NCI-H526 treated with DMSO at 0.1 percent for 48 hours (cell line): ENCODE measurements at regions not wholly inside any gene's neighbourhood (a gene's known extent, or its start where the extent isn't known, plus 50 kb on each side); places are given as distances from the start of the nearest gene placed in this dataset.
"Not testable (repeated sequence)": the region's sequence is repeated elsewhere in the genome, so short reads cannot be mapped to it uniquely, and the experiment has no call there.

Experiments
- DNase-seq: peaks from one replicate; lab custom pipeline; 2025; lab: John Stamatoyannopoulos, UW

DNA sequence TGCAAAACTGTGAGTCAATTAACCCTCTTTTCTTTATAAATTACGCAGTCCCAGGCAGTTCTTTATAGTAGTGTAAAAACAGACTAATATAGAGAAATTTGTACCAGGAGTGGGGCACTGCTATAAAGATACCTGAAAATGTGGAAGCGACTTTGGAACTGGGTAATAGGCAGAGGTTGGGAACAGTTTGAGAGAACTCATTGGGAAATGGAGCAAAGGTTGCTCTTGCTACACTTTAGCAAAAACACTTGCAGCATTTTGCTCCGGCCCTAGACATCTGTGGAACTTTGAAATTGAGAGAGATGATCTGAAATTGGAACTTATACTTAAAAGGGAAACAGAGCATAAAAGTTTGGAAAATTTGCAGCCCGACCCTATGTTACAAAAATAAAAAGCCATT lies 810.9 kb downstream of the LTN1 start:
- DNase-seq, result no peak

DNA sequence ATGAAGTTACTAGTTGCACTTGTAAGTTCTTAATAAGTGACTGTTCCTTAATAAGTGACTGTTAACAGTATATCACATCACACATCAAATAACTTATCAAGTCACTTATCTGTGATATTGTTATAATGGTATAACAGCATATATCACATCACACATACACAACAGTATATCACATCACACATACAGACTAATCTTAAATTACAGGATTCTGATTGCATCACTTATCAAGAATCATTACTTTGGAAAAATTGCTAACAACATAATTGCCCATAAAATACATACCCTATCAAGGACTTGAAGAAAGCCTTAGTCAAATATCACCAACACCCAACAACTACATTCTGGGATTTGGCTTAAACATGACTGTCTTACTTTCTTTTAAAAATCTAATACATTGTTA lies 813.5 kb downstream of the LTN1 start:
- no peak for DNase-seq

DNA sequence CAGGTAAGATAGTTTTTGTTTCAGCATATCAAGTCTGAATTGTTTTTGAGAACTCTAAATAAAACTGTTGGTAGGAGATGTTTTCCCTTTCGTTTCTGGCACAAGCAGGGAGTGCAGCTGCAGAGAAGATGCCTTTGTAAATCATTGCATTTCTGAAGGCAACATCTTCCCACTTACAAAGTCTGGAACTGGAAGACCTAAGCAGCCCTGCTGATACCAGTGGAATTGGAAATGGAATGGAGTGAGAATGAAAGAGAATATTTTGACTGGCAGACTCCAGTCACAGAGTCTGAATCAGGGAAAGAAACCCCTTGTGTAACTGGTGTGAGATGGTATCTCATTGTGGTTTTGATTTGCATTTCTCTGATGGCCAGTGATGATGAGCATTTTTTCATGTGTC lies 815.6 kb downstream of the LTN1 start:
- DNase-seq, result no peak

DNA sequence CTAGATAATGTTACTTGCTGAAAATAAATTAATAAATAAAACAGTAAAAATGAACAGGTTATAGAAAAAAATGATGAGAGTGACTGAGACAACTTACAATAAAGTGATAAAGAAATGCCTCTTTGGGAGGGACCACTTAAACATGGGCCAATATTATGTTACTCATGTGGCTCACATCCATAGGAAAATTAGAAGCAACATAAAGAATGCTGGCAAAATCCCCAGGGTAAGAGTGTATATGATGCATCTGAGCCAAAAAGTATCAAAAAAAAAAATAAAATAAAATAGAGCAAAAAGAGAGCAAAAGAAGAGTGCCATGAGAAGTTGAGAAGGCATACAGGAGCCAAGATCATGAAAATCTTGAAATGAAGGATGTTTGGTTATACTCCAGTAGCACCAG lies 818.0 kb downstream of the LTN1 start:
- DNase-seq, result no peak

DNA sequence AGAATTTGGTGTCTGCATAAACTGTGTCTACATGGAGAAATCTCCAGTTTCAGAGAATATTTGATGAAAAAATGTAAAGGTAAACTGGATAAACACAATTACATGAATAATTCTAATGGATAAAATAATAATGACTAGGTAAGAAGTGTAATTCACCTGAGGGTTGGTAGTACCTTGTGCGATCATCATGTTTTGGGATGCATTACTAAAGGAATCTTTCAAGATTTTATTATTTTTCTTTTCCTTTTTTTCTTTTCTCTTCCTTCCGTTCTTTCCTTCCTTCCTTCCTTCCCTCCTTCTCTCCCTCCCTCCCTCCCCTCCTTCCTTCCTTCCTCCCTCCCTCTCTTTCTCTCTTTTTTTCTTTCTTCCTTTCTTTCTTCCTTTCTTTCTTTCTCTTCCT lies 818.7 kb downstream of the LTN1 start:
- DNase-seq, result no peak

DNA sequence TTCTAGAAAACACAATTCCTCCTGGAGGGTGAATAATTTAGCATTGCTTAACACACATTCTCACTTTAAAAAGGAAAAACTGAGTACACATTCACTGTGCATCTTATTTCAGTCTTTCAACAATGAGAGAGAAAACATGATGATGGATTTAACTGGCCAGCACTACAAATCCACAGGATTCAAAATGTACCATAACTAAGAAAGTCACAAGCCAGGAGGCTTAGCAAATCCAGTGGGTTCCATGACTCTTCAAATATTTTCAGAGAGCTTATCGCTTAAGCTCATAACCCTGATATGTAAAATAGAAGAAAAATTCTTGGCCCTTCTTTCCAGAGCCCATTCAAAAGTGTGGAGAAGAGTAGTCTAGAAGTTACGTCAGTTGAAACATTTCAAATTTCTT lies 820.3 kb downstream of the LTN1 start:
- no peak for DNase-seq

DNA sequence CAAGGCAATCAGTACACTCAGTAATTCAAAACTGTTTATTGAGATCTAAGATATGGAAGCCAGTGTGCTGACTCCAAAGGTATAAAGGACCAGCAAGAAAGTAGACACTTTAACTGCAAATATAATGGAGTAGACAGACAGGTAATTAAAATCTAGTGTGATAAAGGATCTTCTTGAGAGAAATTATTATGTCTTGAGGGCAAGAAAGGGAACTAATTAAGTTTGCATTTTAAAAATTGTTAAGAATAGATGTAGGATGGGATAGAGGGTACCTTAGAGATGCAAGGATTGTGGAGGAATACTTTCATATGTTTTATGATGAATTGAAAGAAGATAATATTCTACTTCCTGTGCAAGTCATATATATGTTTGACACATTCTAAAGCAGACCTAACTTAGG lies 825.3 kb downstream of the LTN1 start:
- DNase-seq, result no peak

DNA sequence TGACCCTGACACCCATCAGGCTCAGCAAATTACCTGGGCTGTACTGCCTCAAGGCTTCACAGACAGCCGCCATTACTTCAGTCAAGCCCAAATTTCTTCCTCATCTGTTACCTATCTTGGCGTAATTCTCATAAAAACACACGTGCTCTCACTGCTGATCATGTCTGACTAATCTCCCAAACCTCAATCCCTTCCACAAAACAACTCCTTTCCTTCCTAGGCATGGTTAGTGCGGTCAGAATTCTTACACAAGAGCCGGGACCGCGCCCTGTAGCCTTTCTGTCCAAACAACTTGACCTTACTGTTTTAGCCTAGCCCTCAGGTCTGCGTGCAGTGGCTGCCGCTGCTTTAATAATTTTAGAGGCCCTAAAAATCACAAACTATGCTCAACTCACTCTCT lies 828.2 kb downstream of the LTN1 start:
- DNase-seq, result not testable (repeated sequence)

DNA sequence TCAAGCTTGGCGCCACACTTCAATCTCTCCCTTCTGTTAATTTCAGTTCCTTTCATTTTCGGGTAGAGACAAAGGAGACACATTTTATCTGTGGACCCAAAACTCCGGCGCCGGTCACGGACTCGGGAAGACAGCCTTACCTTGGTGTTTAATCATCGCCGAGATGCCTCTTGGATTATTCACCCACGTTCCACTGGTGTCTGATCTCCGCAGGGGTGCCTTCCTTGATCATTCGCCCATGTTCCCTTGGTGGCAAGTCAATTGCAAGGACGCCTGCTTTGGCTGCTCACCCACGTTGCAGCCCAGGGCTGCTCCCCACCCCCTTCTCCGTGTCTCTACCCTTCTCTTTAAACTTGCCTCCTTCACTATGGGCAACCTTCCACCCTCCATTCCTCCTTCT lies 830.6 kb downstream of the LTN1 start:
- not testable (repeated sequence) for DNase-seq

DNA sequence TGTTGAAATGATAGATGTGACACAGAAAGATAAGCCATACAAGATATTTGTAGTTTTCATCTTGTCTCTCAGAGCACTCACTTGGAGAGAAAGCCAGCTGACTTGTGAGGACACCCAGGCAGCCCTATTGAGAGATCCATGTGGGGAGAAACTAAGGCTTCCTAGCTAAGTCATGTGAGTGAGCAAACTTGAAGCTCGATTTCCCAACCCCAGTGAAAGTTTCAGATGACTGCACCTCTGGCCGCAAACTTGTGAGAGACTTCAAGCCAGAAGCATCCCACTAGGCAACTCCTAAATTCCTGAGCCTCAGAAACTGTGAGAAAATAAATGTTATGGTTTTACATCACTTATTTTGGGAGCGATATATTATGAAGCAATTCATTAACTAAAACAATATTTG lies 832.3 kb downstream of the LTN1 start:
- no peak for DNase-seq

DNA sequence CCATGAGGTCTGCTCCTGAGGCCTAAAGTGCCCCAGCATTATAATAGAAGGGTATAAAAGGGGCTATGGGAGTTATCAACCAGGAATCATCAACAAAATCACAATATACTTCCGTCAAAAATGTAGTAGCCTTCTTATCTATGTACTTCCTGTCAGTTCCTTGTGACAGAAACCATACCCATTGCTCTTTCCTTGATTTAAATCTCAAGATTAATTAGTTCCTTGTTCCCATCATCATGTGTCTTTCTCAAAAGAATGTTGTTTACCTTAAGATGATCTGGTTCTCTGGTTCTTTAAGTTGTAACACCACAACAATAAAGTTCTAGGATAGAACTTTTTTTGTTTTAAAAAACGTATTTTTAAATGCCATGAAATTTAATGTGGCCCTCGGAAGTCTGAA lies 833.3 kb downstream of the LTN1 start:
- DNase-seq, result no peak

DNA sequence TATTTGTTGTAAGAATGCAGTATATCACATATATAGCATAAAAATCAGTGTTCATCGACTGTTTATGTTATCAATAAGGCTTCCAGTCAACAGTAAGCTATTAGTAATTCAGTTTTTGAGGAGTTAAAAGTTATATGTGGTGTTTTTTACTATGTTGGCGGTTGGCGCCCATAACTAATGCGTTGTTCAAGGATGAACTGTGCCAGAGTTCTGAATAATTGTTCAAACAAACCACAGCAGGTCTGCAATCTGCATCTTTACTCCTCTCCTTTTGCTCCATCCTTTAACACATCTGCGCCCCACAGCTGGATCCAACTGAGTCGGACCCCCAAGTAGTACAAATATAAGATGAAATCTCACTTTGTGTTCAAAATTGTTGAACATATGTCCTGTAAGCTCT lies 836.1 kb downstream of the LTN1 start:
- DNase-seq, result no peak

DNA sequence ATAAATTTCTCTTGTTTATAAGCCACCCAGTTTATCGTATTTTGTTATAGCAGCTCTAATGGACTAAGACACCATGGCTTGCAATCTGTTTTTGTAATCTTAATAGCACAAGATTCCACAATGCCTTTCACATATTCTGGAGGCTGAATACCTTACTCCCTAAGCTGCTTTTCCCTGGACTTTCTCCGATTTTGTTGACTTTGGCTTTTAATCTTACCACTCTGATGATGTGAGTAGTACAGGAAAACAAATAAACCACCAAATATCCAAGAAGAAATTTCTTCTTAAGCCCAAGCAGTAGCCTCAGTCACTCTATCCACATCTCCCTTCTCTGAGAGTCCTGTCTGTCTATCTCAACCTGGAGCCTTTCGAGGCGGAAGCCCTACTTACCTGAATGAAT lies 838.6 kb downstream of the LTN1 start:
- DNase-seq, result no peak

DNA sequence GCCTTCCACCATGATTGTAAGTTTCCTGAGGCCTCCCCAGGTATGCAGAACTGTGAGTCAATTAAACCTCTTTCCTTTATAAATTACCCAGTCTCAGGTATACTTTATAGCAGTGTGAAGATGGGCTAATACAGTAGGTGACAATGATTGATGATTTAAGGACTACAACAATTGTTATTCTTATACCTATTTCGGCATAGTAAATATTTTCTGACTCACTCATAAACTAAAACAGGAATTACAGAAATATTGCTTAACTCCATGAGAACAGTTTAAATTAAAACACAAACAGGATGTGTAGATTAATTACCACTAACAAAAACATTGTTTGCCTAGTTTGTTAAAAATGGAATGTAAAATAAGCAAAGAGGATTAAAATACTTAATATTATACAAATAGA lies 839.9 kb downstream of the LTN1 start:
- no peak for DNase-seq

DNA sequence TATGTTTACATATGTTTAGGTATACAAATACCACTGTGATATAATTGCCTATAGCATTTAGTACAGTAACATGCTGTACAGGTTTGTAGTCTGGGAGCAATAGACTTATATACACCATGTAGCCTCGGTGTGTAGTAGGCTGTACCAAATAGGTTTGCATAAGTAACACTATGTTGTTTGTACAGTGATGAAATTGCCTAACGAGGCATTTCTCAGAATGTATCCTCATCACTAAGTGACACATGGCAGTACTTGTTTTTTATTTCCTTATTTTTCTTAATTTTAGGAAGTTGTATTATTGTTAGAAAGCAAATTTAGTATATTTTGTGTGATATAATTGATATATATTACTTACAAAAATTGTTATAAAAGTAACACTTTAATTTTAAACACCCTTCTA lies 840.9 kb downstream of the LTN1 start:
- DNase-seq, result no peak

DNA sequence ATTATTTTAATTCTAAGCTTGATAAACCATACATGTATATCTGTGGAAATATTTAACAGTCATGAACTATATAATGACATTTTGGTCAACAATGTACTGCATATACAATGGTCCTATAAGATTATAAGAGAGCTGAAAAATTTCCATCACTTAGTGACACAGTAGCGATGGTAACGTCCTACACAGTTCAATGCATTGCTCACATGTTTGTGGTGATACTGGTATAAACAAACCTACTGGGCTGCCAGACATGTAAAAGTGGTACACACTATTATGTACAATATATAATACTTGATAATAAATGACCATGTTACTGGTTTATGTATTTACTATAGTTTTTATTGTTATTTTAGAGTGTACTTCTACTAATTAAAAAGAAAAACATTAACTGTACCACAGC lies 841.9 kb downstream of the LTN1 start:
- DNase-seq, result no peak

DNA sequence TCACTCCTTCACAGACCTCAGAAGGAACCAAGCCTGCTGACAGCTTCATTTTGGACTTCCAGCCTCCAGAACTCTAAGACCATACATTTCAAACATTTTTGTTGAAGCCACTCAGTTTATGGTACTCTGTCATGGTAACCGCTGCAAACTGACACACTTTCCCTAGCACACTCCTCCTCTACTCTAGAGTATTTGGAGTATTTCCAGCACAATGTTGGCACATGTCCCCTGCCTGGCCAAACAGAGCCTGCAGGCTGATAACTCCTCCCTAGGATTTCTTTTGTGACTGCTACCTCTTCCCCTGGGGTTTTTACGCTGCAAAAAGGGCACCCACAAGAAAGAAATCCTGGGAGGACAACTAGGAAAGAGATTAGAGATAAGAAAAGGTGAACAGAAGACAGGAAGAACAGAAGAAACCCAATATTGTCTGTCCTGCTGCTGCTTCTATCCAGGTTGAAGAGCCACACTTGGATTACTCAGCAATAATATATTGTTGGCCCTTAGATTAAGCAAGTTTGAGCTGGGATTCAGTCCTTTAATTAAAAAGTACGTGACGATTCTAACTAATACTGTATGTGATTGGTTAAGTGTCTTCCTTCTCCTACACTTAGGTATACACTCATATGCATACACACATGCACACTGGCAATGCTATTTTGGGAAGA lies 844.1 kb downstream of the LTN1 start:
- DNase-seq, result no peak

DNA sequence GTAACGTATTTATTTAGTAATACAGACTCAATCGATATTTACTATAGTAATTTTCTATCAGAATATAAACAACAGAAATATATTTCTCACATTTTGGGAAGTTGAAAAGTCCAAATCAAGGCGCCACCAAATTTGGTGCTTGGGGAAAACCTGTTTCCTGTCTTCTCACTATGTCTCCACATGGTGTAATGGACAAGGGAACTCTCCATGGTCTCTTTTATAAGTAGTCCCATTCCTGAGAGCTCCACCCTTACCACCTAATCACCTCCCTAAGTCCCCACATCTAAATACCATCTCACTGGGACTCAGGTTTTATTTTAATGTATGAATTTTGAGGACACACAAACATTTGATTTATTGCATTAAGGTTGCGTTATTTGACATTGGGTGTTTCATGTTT lies 848.0 kb downstream of the LTN1 start:
- no peak for DNase-seq

DNA sequence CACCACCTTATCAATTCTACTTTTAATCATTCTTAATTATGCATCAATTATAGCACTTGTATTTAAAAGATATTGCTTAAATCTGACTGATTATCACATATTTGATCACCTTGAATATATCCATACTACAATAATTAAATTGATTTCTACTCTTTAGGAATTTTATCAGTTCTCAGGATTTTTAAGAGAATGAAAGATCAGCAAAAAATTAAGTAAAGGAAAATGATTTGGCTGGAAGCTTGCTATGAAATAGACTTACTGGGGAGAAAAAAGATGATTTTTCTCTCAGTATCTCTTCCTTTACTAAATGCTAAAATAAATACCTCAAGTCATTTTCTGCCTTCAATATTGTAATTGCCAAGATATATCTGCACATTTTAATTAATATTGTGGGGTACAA lies 848.6 kb downstream of the LTN1 start:
- no peak for DNase-seq

DNA sequence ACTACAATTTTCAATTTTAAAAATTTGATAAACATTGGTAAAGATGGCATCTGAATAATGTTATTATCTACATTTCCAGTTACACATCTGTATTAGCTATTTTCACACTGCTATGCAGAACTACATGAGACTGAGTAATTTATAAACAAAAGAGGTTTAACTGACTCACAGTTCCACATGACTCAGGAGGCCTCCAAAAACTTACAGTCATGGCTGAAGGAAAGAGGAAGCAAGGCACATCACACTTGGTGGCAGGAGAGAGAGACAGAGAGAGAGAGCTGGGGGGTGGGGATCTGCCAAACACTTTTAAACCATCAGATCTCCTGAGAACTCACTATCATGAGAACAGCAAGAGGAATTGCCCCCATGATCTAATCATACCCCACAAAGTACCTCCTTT lies 850.0 kb downstream of the LTN1 start:
- DNase-seq, result no peak

DNA sequence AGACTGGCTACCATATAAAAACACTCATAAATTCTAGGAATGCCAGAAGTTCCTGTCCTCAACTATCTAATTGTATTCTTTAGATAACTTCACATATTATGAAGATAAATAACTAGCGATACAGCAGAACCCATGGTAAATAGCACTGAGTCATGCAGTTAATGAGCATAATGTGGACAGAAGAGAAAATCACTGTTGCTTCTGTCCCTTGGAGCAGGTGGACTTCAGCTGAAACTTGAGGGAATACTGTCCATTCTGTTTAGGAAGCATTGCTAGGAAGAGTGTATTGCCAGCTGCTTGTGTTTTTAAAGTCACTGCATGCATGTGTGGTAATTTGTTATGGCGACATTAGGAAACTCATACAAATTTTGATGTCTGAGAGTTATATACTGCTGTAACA lies 854.4 kb downstream of the LTN1 start:
- no peak for DNase-seq

DNA sequence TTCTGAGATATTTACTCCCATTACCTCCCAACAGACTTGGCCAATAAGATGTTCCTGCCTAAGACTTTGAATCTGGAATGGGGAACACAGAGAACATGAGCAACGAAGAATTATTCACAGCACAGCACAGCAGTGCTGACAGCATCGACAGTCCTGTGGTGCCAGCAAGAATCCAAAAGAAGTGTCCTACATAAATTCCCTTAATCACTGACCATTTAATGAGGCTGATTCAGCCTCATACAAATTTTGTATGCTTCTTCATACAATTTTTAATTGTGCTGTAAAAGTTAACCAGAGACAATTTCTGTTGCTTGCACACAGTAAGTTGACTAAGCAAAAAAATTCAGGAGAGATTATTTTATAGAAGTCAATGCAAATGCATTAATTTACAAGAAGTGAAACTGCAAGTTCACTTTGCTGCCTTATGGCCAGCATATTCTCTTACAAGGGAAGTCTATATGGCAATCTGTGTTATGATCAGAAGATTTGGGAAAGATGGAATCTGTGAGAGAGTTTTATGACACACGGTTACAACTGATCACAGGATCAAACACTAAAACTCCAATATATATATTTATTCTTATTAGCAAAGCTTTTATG lies 855.9 kb downstream of the LTN1 start:
- DNase-seq, result no peak

DNA sequence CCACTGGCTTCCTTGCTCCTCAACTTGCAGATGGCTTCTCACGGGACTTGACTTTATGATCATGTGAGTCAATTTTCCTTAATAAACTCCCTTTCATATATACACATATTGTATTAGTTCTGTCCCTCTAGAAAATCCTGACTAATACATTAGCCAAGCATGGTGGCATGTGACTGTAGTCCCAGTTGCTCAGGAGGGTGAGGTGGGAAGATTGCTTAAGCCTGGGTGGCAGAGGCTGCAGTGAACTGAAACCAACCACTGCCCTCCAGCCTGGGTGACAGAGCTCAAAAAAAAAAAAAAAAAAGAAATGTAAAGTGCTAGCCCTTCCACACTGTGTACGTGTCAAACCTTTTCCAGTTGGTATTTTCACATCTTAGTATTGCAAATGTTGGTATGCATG lies 857.0 kb downstream of the LTN1 start:
- DNase-seq, result no peak

DNA sequence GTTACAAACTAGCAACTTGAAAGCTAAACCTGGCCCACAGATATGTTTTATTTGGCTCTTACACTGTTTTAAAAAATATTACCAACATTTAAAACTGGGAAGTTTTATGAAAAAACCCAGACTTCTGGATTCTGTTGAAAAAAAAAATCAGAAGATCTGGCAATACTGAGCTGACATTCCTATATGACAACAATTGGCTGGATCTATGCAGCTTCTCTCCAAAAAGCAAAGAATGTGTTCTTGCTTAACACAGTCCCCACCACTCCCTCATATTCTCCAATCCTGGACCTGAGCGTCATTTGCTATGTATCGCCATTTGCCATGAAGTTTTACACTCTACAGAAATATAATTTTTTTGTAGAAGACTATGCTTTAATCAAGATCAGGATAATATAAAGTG lies 859.6 kb downstream of the LTN1 start:
- no peak for DNase-seq
